A673 (cell line): ENCODE measurements at regions not wholly inside any gene's neighbourhood (a gene's known extent, or its start where the extent isn't known, plus 50 kb on each side); places are given as distances from the start of the nearest gene placed in this dataset.
A peak's percentile ranks its signal among the peaks of the same experiment; 100 is the strongest.
"Not testable (repeated sequence)": the region's sequence is repeated elsewhere in the genome, so short reads cannot be mapped to it uniquely, and the experiment has no call there.

ENCODE experiments used
- BruUV-seq: library from RNA; stranded (reverse); fragments of 400-500 nt; replicated peaks from 2 replicates; lab custom pipeline; 2021; lab: Mats Ljungman, UMichigan
- CTCF ChIA-PET: fragments of 300-600 bp; sonication (Branson Sonifier 250); formaldehyde crosslinking; loops from one replicate; lab custom pipeline; 2022; ENCODE audit warnings: antibody characterized with exemption; lab: Charles Lee
- POLR2A ChIA-PET: fragments of 300-600 bp; sonication (Branson Sonifier 250); formaldehyde crosslinking; loops from one replicate; lab custom pipeline; 2022; ENCODE audit warnings: antibody characterized with exemption; ENCODE audit not compliant: low non-redundant PET; lab: Charles Lee
- DNase-seq: peaks from one replicate; pipeline ENCODE4 v3.0.0-alpha.2; 2015; ENCODE audit warnings: low spot score
- H3K27ac ChIP-seq: fragments of 200-600 bp; sonication (generic); 2 replicates; pipeline ENCODE4 v1.5.1; 2016; ENCODE audit warnings: mixed run types, low read depth, mild to moderate bottlenecking, mixed read lengths, antibody characterized with exemption, low read length; ENCODE audit not compliant: poor library complexity, severe bottlenecking
- H3K27me3 ChIP-seq: fragments of 200-600 bp; sonication (generic); replicated peaks from 2 replicates; pipeline ENCODE4 v1.6.1; 2017; ENCODE audit warnings: mixed run types, low read depth, mild to moderate bottlenecking, mixed read lengths, antibody characterized with exemption, low read length; ENCODE audit not compliant: insufficient read depth, poor library complexity
- H3K36me3 ChIP-seq: fragments of 200-600 bp; sonication (generic); 2 replicates; pipeline ENCODE4 v1.6.1; 2016; ENCODE audit warnings: mixed run types, mild to moderate bottlenecking, mixed read lengths, antibody characterized with exemption, low read length; ENCODE audit not compliant: insufficient read depth, poor library complexity, severe bottlenecking
- H3K4me1 ChIP-seq: fragments of 200-600 bp; sonication (generic); 2 replicates; pipeline ENCODE4 v1.6.1; 2017; ENCODE audit warnings: mixed run types, mild to moderate bottlenecking, mixed read lengths, antibody characterized with exemption, low read length; ENCODE audit not compliant: insufficient read depth, poor library complexity, severe bottlenecking
- H3K4me3 ChIP-seq: fragments of 200-600 bp; sonication (generic); 2 replicates; pipeline ENCODE4 v1.5.1; 2016; ENCODE audit warnings: low read depth, mixed run types, mild to moderate bottlenecking, mixed read lengths, low read length; ENCODE audit not compliant: poor library complexity, severe bottlenecking
- H3K9me3 ChIP-seq: fragments of 200-600 bp; sonication (generic); 2 replicates; pipeline ENCODE4 v1.6.1; 2016; ENCODE audit warnings: mixed run types, low read depth, mild to moderate bottlenecking, mixed read lengths, antibody characterized with exemption, low read length; ENCODE audit not compliant: poor library complexity, severe bottlenecking
- CTCF ChIP-seq: fragments of 300-800, 200-600 bp; sonication (generic); conservative IDR thresholded peaks from 2 replicates; pipeline ENCODE4 v1.5.1; 2017; ENCODE audit warnings: low read depth, mild to moderate bottlenecking, antibody characterized with exemption, low read length, moderate library complexity, mixed read lengths
- EZH2 ChIP-seq: fragments of 200-600 bp; sonication (generic); IDR thresholded peaks from 2 replicates; pipeline ENCODE4 v1.6.1; 2017; ENCODE audit warnings: borderline replicate concordance, low read depth, mild to moderate bottlenecking, mixed read lengths, antibody characterized with exemption, low read length; ENCODE audit not compliant: poor library complexity, severe bottlenecking
- intact Hi-C: fragments of 100-400 bp; cut with micrococcal nuclease; formaldehyde crosslinking; loops from one replicate; pipeline ENCODE4 v1.10.0; 2022; ENCODE audit not compliant: unreplicated experiment

GRCh38 chrX:40854242-40854641 lies 118.9 kb upstream of the MED14 start:
- intact Hi-C loops: no loop called here
- POLR2A ChIA-PET: no interaction called here
- TF ChIP-seq EZH2: no peak

DNA sequence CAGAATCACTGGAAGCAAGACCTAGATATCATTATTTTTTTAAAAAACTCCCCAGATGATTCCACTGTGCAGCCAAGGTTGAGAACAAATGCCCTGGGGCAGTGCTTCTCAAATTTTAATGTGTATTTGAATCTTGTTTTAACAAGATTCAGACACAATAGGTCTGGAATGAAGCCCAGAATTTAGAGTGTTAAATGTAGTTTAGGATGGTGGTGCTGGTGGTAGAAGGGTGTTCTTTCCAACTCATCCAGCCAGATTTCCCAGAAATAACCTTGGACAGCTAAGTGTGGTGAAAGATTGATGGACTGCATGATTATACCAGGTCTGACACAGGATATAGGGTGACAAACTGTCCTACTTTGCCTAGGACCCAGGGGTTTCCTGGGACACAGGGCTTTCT lies 120.1 kb upstream of the MED14 start:
- CTCF ChIA-PET: no interaction called here

More at GRCh38 chrX:40854242-40854641, 118.9 kb upstream of the MED14 start:
- Histone ChIP-seq H3K36me3 (no peaks in the 10 kb centered on the region), H3K27me3 (no peaks in the 10 kb centered on the region), H3K4me3 (no peak overlapping the region), H3K27ac (no peak overlapping the region), H3K9me3 (no peaks in the 10 kb centered on the region), H3K4me1 (no peaks in the 10 kb centered on the region)
- BruUV-seq: no TSS peak
- no peak for DNase-seq
- CTCF ChIA-PET: no interaction called here

DNA sequence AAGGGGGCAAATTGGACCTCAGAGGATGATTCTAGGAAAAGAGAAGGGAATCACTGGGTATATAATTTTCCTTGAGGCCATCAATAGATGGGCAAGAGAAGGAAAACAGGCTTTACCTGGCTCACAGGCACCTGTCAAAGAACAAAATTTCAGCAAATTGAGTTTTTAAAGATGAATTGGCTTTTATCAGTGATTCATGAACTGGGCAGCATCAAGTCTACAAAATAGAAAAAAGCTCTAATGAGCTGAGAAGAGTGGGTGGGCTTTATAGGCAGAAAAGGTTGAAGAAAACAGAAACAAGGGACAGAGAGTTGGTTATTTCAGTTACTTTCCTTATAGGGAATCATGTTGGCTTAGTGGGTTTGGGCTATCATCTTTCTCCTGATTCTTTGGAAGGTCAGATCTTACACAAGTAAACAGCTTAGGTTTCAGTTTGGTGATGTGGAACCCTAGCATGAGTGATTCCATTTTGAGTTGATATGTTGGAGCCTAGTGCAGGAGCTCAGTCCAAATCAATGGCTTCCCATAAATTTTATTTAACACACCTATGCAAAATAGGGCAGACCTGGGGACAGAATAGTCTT lies 120.7 kb upstream of the MED14 start:
- no peaks in the 10 kb centered on the region for H3K9me3 ChIP-seq
- no peak for DNase-seq
- CTCF ChIA-PET: no interaction called here
- TF ChIP-seq EZH2 (no peak), CTCF (no peak)
- POLR2A ChIA-PET: no interaction called here
- intact Hi-C loops: no loop called here
- H3K4me1 ChIP-seq: no peaks in the 10 kb centered on the region
- no peaks in the 10 kb centered on the region for H3K27me3 ChIP-seq
- H3K36me3 ChIP-seq: no peaks in the 10 kb centered on the region
- H3K4me3 ChIP-seq: no peak overlapping the region
- BruUV-seq: no TSS peak
- no peak overlapping the region for H3K27ac ChIP-seq

More for the DNA sequence above, 120.1 kb upstream of the MED14 start:
- TF ChIP-seq EZH2 (no peak), CTCF (no peak)
- intact Hi-C loops: no loop called here
- Histone ChIP-seq H3K4me3 (no peak overlapping the region), H3K36me3 (no peaks in the 10 kb centered on the region), H3K27me3 (no peaks in the 10 kb centered on the region), H3K27ac (no peak overlapping the region), H3K4me1 (no peaks in the 10 kb centered on the region), H3K9me3 (no peaks in the 10 kb centered on the region)
- DNase-seq: peak; percentile 49
- POLR2A ChIA-PET: no interaction called here
- no TSS peak for BruUV-seq

- H3K9me3 ChIP-seq, H3K4me3 ChIP-seq, DNase-seq, H3K27ac ChIP-seq, H3K36me3 ChIP-seq, intact Hi-C loops, H3K4me1 ChIP-seq, CTCF ChIA-PET, H3K27me3 ChIP-seq, BruUV-seq, POLR2A ChIA-PET: not testable (repeated sequence)
These were observed 126.7 kb upstream of the MED14 start for GRCh38 chrX:40861952-40862554.

- BruUV-seq, intact Hi-C loops, POLR2A ChIA-PET, H3K27ac ChIP-seq, H3K27me3 ChIP-seq, H3K36me3 ChIP-seq, H3K4me3 ChIP-seq, H3K9me3 ChIP-seq, DNase-seq, CTCF ChIA-PET, H3K4me1 ChIP-seq: not testable (repeated sequence)
These were observed 127.9 kb upstream of the MED14 start for GRCh38 chrX:40863260-40863659.
